ENCODE measurements at regions not wholly inside any gene's neighbourhood (a gene's known extent, or its start where the extent isn't known, plus 50 kb on each side); places are given as distances from the start of the nearest gene placed in this dataset.

GRCh38 chr9:105912863-105913516 is 218.6 kb downstream of the TMEM38B start:
- DNase-seq = no peak

DNA sequence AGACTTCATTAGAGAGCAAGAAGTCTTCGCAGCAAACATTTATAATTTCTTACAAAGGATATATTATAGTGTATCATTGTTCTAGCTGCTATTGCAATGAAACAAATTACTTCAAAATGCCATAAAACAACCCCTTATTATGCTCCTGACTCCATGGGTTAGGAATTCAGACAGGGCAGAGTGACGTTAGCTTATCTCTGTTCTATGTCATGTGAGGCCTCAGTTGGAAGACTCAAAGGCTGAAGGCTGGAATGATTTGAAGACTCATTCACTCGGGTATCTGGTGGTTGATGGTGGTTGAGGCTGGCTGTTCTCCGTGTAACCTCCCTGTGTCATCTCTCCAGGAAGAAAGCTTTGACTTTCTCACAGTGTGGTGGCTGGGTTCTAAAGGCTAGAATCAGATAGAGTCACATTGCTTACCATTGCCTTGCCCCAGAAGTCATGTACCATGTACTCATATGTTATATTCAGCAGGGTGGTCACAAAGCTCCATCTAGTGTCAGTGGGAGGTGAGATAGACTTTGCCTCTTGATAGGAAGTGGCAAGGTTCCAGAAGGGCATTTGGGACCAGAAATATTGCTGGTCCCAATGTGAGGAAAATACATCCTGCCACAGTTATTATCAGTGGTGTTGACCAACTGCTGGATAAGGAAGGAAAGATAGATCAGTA is 226.9 kb downstream of the TMEM38B start:
- DNase-seq = no peak

GRCh38 chr9:105928416-105928815 is 234.1 kb downstream of the TMEM38B start:
- peak in 1 of 3 donors; percentile 39 for DNase-seq

DNA sequence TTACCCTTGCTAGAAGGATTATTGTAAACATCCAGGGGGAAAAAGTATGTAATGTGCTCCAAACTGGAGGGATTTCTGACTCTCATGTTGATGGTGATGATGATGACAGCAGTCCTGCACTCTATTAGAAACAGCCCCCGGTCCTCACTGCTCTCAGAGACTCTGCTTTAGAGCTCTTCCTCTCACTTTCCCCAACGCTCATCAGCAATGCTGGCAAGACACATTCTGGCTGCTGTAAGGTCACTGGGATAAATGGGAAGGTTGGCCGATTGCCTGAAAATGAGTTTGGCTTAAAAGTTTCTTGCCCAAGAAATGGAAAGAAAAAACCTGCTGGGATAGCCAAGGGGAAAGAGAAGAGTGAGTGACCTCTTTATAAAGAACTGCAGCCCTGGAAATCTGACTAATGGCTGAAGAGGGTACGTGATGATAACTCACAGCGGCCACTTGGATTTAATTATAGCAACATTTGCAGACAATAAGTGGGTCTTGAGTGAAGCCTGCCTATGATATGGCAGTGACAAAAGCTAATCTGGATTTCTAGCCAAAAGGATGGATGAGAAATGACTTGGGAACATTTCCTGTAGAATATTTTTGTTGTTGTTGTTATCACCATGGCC is 235.8 kb downstream of the TMEM38B start:
- peak; percentile 12 to 75 (median 67) for DNase-seq

GRCh38 chr9:105932276-105932675 is 237.9 kb downstream of the TMEM38B start:
- DNase-seq = no peak

- no peak for DNase-seq
Observed at GRCh38 chr9:105950448-105950847, 256.1 kb downstream of the TMEM38B start.

DNA sequence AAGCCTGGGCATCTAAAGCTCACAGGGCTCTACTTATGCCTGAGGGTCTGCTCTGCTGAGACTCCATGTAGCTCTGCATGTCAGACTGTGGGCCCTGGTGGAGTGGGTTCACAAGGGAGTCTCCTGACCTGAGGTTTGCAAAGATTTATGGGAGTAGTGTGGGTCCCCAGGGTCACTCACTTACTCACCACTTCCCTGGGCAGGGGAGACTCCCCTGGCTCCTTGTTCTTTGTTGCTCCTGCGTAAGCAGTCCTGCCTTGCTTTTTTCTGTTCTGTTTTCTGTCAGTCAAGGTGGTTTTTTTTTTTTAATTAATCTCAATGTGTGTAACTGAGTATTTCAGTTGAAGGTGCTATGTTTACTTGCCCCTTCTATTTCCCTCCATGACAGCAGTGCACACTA is 256.6 kb downstream of the TMEM38B start:
- DNase-seq = no peak

DNA sequence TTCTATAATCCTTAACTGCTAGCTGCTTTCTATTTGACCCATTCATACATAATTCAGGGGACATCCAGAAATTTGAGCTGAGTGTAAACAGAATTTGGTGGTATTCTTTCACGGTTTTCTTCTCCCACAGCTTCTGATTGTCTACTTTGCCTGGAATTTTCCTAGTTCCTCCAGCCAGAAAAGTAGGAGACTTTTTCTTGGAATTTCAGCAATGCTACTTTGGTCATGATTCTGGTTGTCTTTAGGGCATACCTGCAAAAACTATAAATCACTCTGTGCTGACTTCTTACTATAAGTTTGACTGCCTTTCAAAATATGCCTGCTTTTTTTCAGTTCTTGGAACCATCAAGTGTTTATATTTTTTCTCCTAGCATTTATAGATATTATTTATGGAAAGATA is 260.2 kb downstream of the TMEM38B start:
- DNase-seq = no peak

- DNase-seq = no peak
Observed at GRCh38 chr9:105957830-105958229, 263.5 kb downstream of the TMEM38B start.

GRCh38 chr9:105958587-105958986 is 264.2 kb downstream of the TMEM38B start:
- no peak for DNase-seq

GRCh38 chr9:105959531-105959930 is 265.2 kb downstream of the TMEM38B start:
- no peak for DNase-seq

DNA sequence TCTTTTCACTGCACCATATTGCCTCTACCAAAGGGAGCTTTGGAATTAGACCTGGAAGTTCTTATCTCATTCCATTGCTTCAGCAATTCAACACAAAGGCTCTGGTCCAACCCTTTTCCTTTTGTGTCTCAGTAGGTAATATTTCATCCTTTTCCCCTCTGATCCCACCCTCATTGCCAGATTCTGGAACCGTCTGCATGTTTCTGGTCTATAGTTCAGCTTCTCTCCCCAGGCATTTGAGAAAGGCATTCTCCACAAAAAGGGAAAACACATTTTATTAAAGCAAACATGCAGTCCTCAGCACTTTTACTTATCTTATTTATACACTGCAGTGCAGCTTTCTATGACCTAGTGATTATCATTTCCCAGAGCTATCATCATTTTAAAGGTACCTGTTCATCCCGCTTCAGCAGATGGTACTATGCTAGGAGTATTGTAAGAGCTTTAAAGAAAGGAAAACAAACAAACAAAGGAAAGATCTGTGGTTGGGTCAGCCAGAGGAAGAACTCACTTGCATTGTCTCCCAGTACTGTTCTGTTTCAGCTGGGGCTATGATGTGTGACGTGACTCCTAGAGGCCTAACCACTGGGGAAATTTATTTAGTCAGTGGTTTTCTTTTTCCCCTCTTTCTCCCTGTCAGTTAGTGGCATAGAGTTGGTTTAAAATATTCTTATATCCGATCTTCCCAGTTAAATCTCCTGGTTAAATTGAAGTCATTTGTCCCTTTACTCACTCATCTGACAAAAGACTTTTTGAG is 269.2 kb downstream of the TMEM38B start:
- DNase-seq = peak in 1 of 3 donors; percentile 71

DNA sequence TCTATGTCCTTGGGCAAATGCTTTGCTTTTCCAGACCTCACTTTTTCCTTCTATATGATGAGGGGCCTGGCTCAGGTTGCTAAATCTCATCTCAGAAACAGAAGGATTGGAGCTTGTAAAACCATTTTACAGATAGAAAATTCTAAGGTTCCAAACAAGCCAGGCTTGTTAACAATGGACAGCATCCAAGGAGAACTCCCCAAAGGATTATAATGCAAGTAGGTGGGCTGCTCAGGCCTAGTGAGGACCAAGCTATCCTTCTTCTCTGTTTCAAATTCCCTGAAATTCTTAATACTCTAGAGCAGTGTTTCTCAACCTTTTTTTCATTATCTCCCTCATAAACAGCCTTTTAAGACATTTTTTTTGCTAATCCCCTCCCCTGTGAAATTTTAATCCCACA is 269.8 kb downstream of the TMEM38B start:
- DNase-seq = peak in 1 of 3 donors; percentile 63

- DNase-seq = peak in 1 of 3 donors; percentile 63
Observed at GRCh38 chr9:105966834-105967233, 272.5 kb downstream of the TMEM38B start.

- DNase-seq = peak in 1 of 3 donors; percentile 52
Observed at GRCh38 chr9:105967248-105967647, 272.9 kb downstream of the TMEM38B start.

DNA sequence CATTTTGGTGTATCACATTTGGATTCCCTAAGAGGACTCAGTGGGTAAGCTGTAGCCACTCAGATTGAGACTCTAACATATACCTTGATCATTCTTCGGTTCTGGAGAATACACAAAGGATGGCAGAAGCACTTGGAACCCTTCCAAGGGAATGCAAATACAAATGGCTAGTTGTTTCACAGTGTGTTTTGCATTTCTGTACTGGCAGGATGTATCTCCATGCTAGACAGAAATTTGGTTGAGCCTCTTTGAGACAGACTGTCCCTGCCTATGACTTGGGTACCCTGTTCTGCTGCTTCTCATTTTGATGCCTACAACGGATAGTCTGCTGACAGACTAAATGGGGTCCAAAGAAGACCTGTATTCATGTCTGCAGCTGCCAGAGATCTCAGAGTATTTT is 273.5 kb downstream of the TMEM38B start:
- no peak for DNase-seq

GRCh38 chr9:105968811-105969466 is 274.6 kb downstream of the TMEM38B start:
- DNase-seq = no peak

DNA sequence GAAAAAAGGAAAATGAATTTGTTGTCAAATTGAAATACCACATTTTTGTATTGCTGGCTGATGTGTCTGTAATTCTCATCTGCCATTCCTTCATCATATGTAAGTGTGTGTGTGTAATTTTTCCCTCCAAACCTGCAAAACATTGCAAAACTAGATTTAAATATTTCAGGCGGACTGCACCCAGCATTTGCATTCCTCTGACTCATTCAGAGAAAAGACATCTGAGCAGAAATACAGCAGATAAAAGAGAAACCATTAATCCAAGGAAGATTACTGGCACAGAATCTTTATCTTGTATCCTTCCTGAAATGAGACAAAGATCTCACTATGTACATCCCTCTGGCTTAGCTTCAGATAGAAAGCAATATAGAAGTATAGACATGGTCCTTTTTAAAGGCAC is 275.3 kb downstream of the TMEM38B start:
- DNase-seq = peak in 2 of 3 donors; percentile 47 to 71

- peak in 1 of 3 donors; percentile 73 for DNase-seq
Observed at GRCh38 chr9:105971986-105972385, 277.6 kb downstream of the TMEM38B start.

GRCh38 chr9:105972466-105973204 is 278.3 kb downstream of the TMEM38B start:
- DNase-seq = no peak

DNA sequence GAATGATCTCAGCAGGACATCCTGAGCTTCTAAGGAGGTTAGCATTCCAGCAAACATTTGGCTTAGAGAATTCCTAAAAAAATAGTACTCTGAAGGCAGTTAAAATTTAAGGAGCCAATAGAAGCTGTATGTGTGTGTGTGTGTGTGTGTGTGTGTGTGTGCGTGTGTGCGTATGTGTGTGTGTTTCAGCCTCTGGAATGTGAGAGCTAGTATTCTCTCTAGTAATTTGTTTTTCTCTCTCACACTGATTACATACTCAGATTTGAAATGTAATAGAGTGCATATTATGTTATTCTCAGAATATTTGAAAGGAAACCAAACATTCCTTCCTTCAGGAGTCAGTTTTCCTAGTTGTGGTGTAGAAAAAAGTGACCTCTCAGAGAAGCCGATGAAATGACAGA is 279.6 kb downstream of the TMEM38B start:
- DNase-seq = peak; percentile 84 to 95 (median 91)

Data from muscle of back (tissue), 3 donors.